SU-DHL-6 (cell line): ENCODE measurements at regions not wholly inside any gene's neighbourhood (a gene's known extent, or its start where the extent isn't known, plus 50 kb on each side); places are given as distances from the start of the nearest gene placed in this dataset.

ENCODE experiments used
- H2AFZ ChIP-seq: fragments of 200-600 bp; sonication (generic); 2 replicates; pipeline ENCODE4 v1.6.1; 2014; ENCODE audit warnings: low read depth, mild to moderate bottlenecking, moderate library complexity, mixed read lengths, antibody characterized with exemption, low read length; ENCODE audit not compliant: severe bottlenecking
- H3F3A ChIP-seq: fragments of 200-600 bp; shearing (Covaris generic); 2 replicates; pipeline ENCODE4 v1.6.0; 2016; ENCODE audit warnings: antibody characterized with exemption, mild to moderate bottlenecking; ENCODE audit not compliant: insufficient read depth
- H3K27ac ChIP-seq: fragments of 200-600 bp; sonication (generic); 2 replicates; pipeline ENCODE4 v1.5.1; 2016; ENCODE audit warnings: low read depth, mild to moderate bottlenecking, low read length, moderate library complexity, mixed read lengths
- H3K27me3 ChIP-seq: fragments of 200-600 bp; sonication (generic), shearing (Covaris generic); 2 replicates; pipeline ENCODE4 v1.6.0; 2014; ENCODE audit warnings: mild to moderate bottlenecking, low read length
- H3K36me3 ChIP-seq: fragments of 200-600 bp; sonication (generic); 2 replicates; pipeline ENCODE4 v1.6.1; 2014; ENCODE audit warnings: mild to moderate bottlenecking, low read length, mixed read lengths
- H3K4me2 ChIP-seq: fragments of 300-600, 200-600 bp; shearing (Covaris generic), sonication (generic); 2 replicates; pipeline ENCODE4 v1.6.0; 2014; ENCODE audit warnings: low read length, low read depth, mild to moderate bottlenecking; ENCODE audit not compliant: poor library complexity, severe bottlenecking
- H3K4me3 ChIP-seq: fragments of 200-600 bp; sonication (generic); 2 replicates; pipeline ENCODE4 v1.5.1; 2014; ENCODE audit warnings: antibody characterized with exemption, low read length, mild to moderate bottlenecking, mixed read lengths; ENCODE audit not compliant: insufficient read depth, poor library complexity, severe bottlenecking
- H3K79me2 ChIP-seq: fragments of 200-600 bp; sonication (generic); 2 replicates; pipeline ENCODE4 v1.6.1; 2014; ENCODE audit warnings: mild to moderate bottlenecking, low read length, moderate library complexity; ENCODE audit not compliant: insufficient read depth
- H3K9ac ChIP-seq: fragments of 200-600 bp; sonication (generic); 2 replicates; pipeline ENCODE4 v1.7.0; 2014; ENCODE audit warnings: mild to moderate bottlenecking, low read length
- H3K9me2 ChIP-seq: fragments of 200-600 bp; sonication (generic); replicated peaks from 2 replicates; pipeline ENCODE4 v1.6.1; 2014; ENCODE audit warnings: low read length; ENCODE audit not compliant: insufficient read depth
- H3K9me3 ChIP-seq: fragments of 200-600 bp; sonication (generic); 2 replicates; pipeline ENCODE4 v1.6.1; 2014; ENCODE audit warnings: low read length, mixed read lengths; ENCODE audit not compliant: insufficient read depth
- H4K20me1 ChIP-seq: fragments of 200-600 bp; sonication (generic); 2 replicates; pipeline ENCODE4 v1.6.1; 2014; ENCODE audit warnings: low read depth, mild to moderate bottlenecking, antibody characterized with exemption, low read length, moderate library complexity, mixed read lengths
- CTCF ChIP-seq: fragments of 200-600 bp; sonication (generic); IDR thresholded peaks from one replicate; pipeline ENCODE4 v1.5.1; 2017; ENCODE audit warnings: antibody characterized with exemption, mild to moderate bottlenecking, low read length, moderate library complexity; ENCODE audit not compliant: insufficient read depth, poor library complexity, severe bottlenecking
- EZH2phosphoT487 ChIP-seq: fragments of 200-600 bp; sonication (generic), shearing (Covaris generic); conservative IDR thresholded peaks from 2 replicates; pipeline ENCODE4 v1.6.1; 2018; ENCODE audit warnings: mild to moderate bottlenecking, antibody characterized with exemption, low read length, moderate library complexity, mixed read lengths

- TF ChIP-seq EZH2phosphoT487 (no peak), CTCF (no peak)
- H3F3A ChIP-seq: no peaks in the 10 kb centered on the region
- H2AFZ ChIP-seq: no peak overlapping the region
- no peaks in the 10 kb centered on the region for H3K36me3 ChIP-seq
- H3K9ac ChIP-seq: no peak overlapping the region
- H3K4me2 ChIP-seq: no peak overlapping the region
- no peaks in the 10 kb centered on the region for H3K79me2 ChIP-seq
- H3K4me3 ChIP-seq: no peak overlapping the region
- no peaks in the 10 kb centered on the region for H3K9me3 ChIP-seq
- H3K27ac ChIP-seq: no peak overlapping the region
- H3K27me3 ChIP-seq: no peaks in the 10 kb centered on the region
- no peaks in the 10 kb centered on the region for H3K9me2 ChIP-seq
- H4K20me1 ChIP-seq: no peaks in the 10 kb centered on the region
Observed at GRCh38 chr12:83758888-83759631, 1072.4 kb downstream of the TMTC2 start.

GRCh38 chr12:83753904-83754303 is 1067.2 kb downstream of the TMTC2 start:
- Histone ChIP-seq H3K36me3 (no peaks in the 10 kb centered on the region), H3K4me2 (no peak overlapping the region), H3K79me2 (no peaks in the 10 kb centered on the region), H3K27me3 (no peaks in the 10 kb centered on the region), H3K4me3 (no peak overlapping the region), H3K9ac (no peak overlapping the region), H3K9me2 (no peaks in the 10 kb centered on the region), H2AFZ (peak overlapping the region; percentile 27), H3K27ac (no peak overlapping the region), H3F3A (no peaks in the 10 kb centered on the region), H4K20me1 (no peaks in the 10 kb centered on the region), H3K9me3 (no peaks in the 10 kb centered on the region)
- TF ChIP-seq EZH2phosphoT487: no peak
- TF ChIP-seq CTCF: no peak

GRCh38 chr12:83753205-83753604 is 1066.5 kb downstream of the TMTC2 start:
- Histone ChIP-seq H3K27me3 (no peaks in the 10 kb centered on the region), H3K9me3 (no peaks in the 10 kb centered on the region), H4K20me1 (no peaks in the 10 kb centered on the region), H3K9me2 (no peaks in the 10 kb centered on the region), H3K4me3 (no peak overlapping the region), H3K4me2 (no peak overlapping the region), H3F3A (no peaks in the 10 kb centered on the region), H3K36me3 (no peaks in the 10 kb centered on the region), H3K79me2 (no peaks in the 10 kb centered on the region), H2AFZ (peak overlapping the region; percentile 19), H3K9ac (no peak overlapping the region), H3K27ac (no peak overlapping the region)
- TF ChIP-seq EZH2phosphoT487: no peak
- TF ChIP-seq CTCF: no peak
